Stimulated activated CD4-positive, alpha-beta T cell treated with anti-CD3 and anti-CD28 coated beads, Interleukin-2, amount 100 ng/mL, for 48 hours (primary cell): ENCODE measurements at regions not wholly inside any gene's neighbourhood (a gene's known extent, or its start where the extent isn't known, plus 50 kb on each side); places are given as distances from the start of the nearest gene placed in this dataset.
"Not testable (repeated sequence)": the region's sequence is repeated elsewhere in the genome, so short reads cannot be mapped to it uniquely, and the experiment has no call there.

ENCODE experiments used
- DNase-seq, 2 donors: peaks; one replicate each; pipeline ENCODE4 v3.0.0-alpha.2; 2020

- DNase-seq = no peak
Observed at GRCh38 chr1:228945885-228946284, 210.6 kb downstream of the RHOU start.

GRCh38 chr1:228949617-228950016, 214.3 kb downstream of the RHOU start:
- not testable (repeated sequence) for DNase-seq

- DNase-seq = no peak
Observed at GRCh38 chr1:228953207-228953606, 217.9 kb downstream of the RHOU start.

- DNase-seq = not testable (repeated sequence)
Observed at GRCh38 chr1:228953808-228954207, 218.5 kb downstream of the RHOU start.

- DNase-seq = no peak
Observed at GRCh38 chr1:228955691-228956090, 220.4 kb downstream of the RHOU start.

GRCh38 chr1:228956864-228957263, 221.6 kb downstream of the RHOU start:
- no peak for DNase-seq

GRCh38 chr1:228957535-228957934, 222.3 kb downstream of the RHOU start:
- DNase-seq = no peak

GRCh38 chr1:228958121-228958520, 222.8 kb downstream of the RHOU start:
- DNase-seq = no peak

GRCh38 chr1:228958741-228959140, 223.5 kb downstream of the RHOU start:
- DNase-seq = no peak

GRCh38 chr1:228960705-228961104, 225.4 kb downstream of the RHOU start:
- no peak for DNase-seq

- no peak for DNase-seq
Observed at GRCh38 chr1:228961511-228961910, 226.2 kb downstream of the RHOU start.

- no peak for DNase-seq
Observed at GRCh38 chr1:228963795-228964177, 228.5 kb downstream of the RHOU start.

- DNase-seq = no peak
Observed at GRCh38 chr1:228964178-228965089, 229.2 kb downstream of the RHOU start.

- no peak for DNase-seq
Observed at GRCh38 chr1:228968891-228969606, 233.8 kb downstream of the RHOU start.

- DNase-seq = no peak
Observed at GRCh38 chr1:228969953-228970800, 234.9 kb downstream of the RHOU start.

- DNase-seq = no peak
Observed at GRCh38 chr1:228972576-228972975, 237.3 kb downstream of the RHOU start.

GRCh38 chr1:228974273-228974672, 239.0 kb downstream of the RHOU start:
- DNase-seq = no peak

GRCh38 chr1:228975238-228975907, 240.1 kb downstream of the RHOU start:
- no peak for DNase-seq

- DNase-seq = no peak
Observed at GRCh38 chr1:228976316-228976715, 241.0 kb downstream of the RHOU start.

- no peak for DNase-seq
Observed at GRCh38 chr1:228977307-228977706, 242.0 kb downstream of the RHOU start.

- DNase-seq = no peak
Observed at GRCh38 chr1:228977741-228978140, 242.5 kb downstream of the RHOU start.

- DNase-seq = no peak
Observed at GRCh38 chr1:228978484-228979324, 243.4 kb downstream of the RHOU start.
